Mesenchymal stem cell (in vitro differentiated cells and primary cell): ENCODE measurements at regions not wholly inside any gene's neighbourhood (a gene's known extent, or its start where the extent isn't known, plus 50 kb on each side); places are given as distances from the start of the nearest gene placed in this dataset.

ENCODE experiments used
- DNase-seq: peaks from one replicate; pipeline ENCODE4 v3.0.0-alpha.2; 2013
- H2AFZ ChIP-seq: one replicate; pipeline ENCODE4 v1.6.1; 2013; ENCODE audit warnings: low read depth, mild to moderate bottlenecking, control low read depth, inconsistent platforms, low read length, moderate library complexity
- H2AK5ac ChIP-seq: 2 replicates; pipeline ENCODE4 v1.6.1; 2013; ENCODE audit warnings: low read length, moderate library complexity, mild to moderate bottlenecking, inconsistent platforms; ENCODE audit not compliant: severe bottlenecking
- H2BK120ac ChIP-seq: one replicate; pipeline ENCODE4 v1.6.1; 2013; ENCODE audit warnings: low read depth, mild to moderate bottlenecking, inconsistent platforms, low read length, moderate library complexity
- H2BK12ac ChIP-seq, 2 experiments: one replicate each; pipeline ENCODE4 v1.6.1; 2013; ENCODE audit warnings: inconsistent platforms in 2 of 2, low read length in 2 of 2, mild to moderate bottlenecking in 2 of 2, moderate library complexity in 2 of 2, control low read depth in 1 of 2
- H2BK15ac ChIP-seq: one replicate; pipeline ENCODE4 v1.6.1; 2013; ENCODE audit warnings: mild to moderate bottlenecking, low read depth, inconsistent platforms; ENCODE audit not compliant: poor library complexity, severe bottlenecking
- H2BK5ac ChIP-seq: 2 replicates; pipeline ENCODE4 v1.6.1; 2013; ENCODE audit warnings: low read depth, mild to moderate bottlenecking, low read length, control low read depth, inconsistent platforms; ENCODE audit not compliant: poor library complexity, severe bottlenecking
- H3K14ac ChIP-seq, 2 experiments: one replicate each; pipeline ENCODE4 v1.6.1; 2013; ENCODE audit warnings: inconsistent platforms in 2 of 2, low read length in 2 of 2, control low read depth in 1 of 2, mild to moderate bottlenecking in 1 of 2, moderate library complexity in 1 of 2
- H3K18ac ChIP-seq, 2 experiments: one replicate each; pipeline ENCODE4 v1.6.1; 2013; ENCODE audit warnings: inconsistent platforms in 2 of 2, low read length in 2 of 2, control low read depth in 1 of 2, low read depth in 1 of 2, mild to moderate bottlenecking in 1 of 2
- H3K23ac ChIP-seq, 2 experiments: one replicate each; pipeline ENCODE4 v1.6.1; 2013; ENCODE audit warnings: inconsistent platforms in 2 of 2, low read length in 2 of 2, mild to moderate bottlenecking in 2 of 2, moderate library complexity in 2 of 2, control low read depth in 1 of 2
- H3K27ac ChIP-seq: 2 replicates; pipeline ENCODE4 v1.5.1; 2013; ENCODE audit warnings: mild to moderate bottlenecking, moderate library complexity, low read length, control low read depth, inconsistent platforms; ENCODE audit not compliant: poor library complexity, severe bottlenecking
- H3K27me3 ChIP-seq, 2 experiments: 2 replicates each; pipeline versions ENCODE4 v1.6.1 to v1.7.0; 2013; ENCODE audit warnings: low read length in 2 of 2, mild to moderate bottlenecking in 2 of 2, moderate library complexity in 2 of 2, control low read depth in 1 of 2, inconsistent platforms in 1 of 2; ENCODE audit not compliant: control insufficient read depth in 1 of 2, insufficient read depth in 1 of 2
- H3K36me3 ChIP-seq, 2 experiments: 2 replicates each; pipeline versions ENCODE4 v1.6.1 to v1.7.0; 2013; ENCODE audit warnings: low read length in 2 of 2, control low read depth in 1 of 2, inconsistent platforms in 1 of 2, low read depth in 1 of 2, mild to moderate bottlenecking in 1 of 2; ENCODE audit not compliant: insufficient read depth in 2 of 2, control insufficient read depth in 1 of 2
- H3K4ac ChIP-seq, 2 experiments: one replicate each; pipeline ENCODE4 v1.6.1; 2013; ENCODE audit warnings: inconsistent platforms in 2 of 2, low read length in 2 of 2, mild to moderate bottlenecking in 2 of 2, moderate library complexity in 2 of 2, control low read depth in 1 of 2, low read depth in 1 of 2
- H3K4me1 ChIP-seq: 2 replicates; pipeline ENCODE4 v1.6.1; 2013; ENCODE audit warnings: low read depth, low read length, control low read depth; ENCODE audit not compliant: control insufficient read depth, insufficient read depth
- H3K4me2 ChIP-seq: 2 replicates; pipeline ENCODE4 v1.6.1; 2013; ENCODE audit warnings: low read length, mild to moderate bottlenecking, inconsistent platforms; ENCODE audit not compliant: poor library complexity, severe bottlenecking
- H3K4me3 ChIP-seq, 2 experiments: 2 replicates each; pipeline versions ENCODE4 v1.5.1 to v1.7.0; 2013; ENCODE audit warnings: low read length in 2 of 2, mild to moderate bottlenecking in 2 of 2, control low read depth in 1 of 2, low read depth in 1 of 2; ENCODE audit not compliant: insufficient read depth in 1 of 2
- H3K79me1 ChIP-seq: replicated peaks from 2 replicates; pipeline ENCODE4 v1.6.1; 2013; ENCODE audit warnings: mild to moderate bottlenecking, control low read depth, low read length, inconsistent platforms; ENCODE audit not compliant: poor library complexity, severe bottlenecking
- H3K9ac ChIP-seq: 2 replicates; pipeline ENCODE4 v1.7.0; 2013; ENCODE audit warnings: mild to moderate bottlenecking, low read length, moderate library complexity
- H3K9me3 ChIP-seq: 2 replicates; pipeline ENCODE4 v1.7.0; 2013; ENCODE audit warnings: mild to moderate bottlenecking, low read length; ENCODE audit not compliant: control insufficient read depth
- H4K8ac ChIP-seq: one replicate; pipeline ENCODE4 v1.6.1; 2013; ENCODE audit warnings: inconsistent platforms, mild to moderate bottlenecking, low read length, moderate library complexity
- H4K91ac ChIP-seq: one replicate; pipeline ENCODE4 v1.6.1; 2013; ENCODE audit warnings: mild to moderate bottlenecking, low read length, inconsistent platforms
- WGBS: methylation state at CpG from one replicate; pipeline ENCODE4 v1.1.7; 2013; ENCODE audit warnings: mixed read lengths; 5-methylcytosine and 5-hydroxymethylcytosine counted together

GRCh38 chr1:221431068-221431651 lies 310.7 kb downstream of the DUSP10 start:
- no peaks in the 10 kb centered on the region for H3K36me3 ChIP-seq
- no peak overlapping the region for H3K27ac ChIP-seq
- no peak overlapping the region for H3K4me3 ChIP-seq
- H3K27me3 ChIP-seq: no peaks in the 10 kb centered on the region
- H4K91ac ChIP-seq: peak overlapping the region; percentile 34
- WGBS: 65% methylated on average over 1 of the region's 2 CpGs
- no peaks in the 10 kb centered on the region for H3K79me1 ChIP-seq
- peak; percentile 51 for DNase-seq
- H3K4me1 ChIP-seq: no peaks in the 10 kb centered on the region
- no peak overlapping the region for H2AFZ ChIP-seq
- no peak overlapping the region for H3K18ac ChIP-seq
- H2BK5ac ChIP-seq: no peak overlapping the region
- peak overlapping the region; percentile 64 for H3K9ac ChIP-seq
- no peak overlapping the region for H3K4me2 ChIP-seq
- H3K23ac ChIP-seq: no peak overlapping the region
- no peak overlapping the region for H3K4ac ChIP-seq
- H2BK15ac ChIP-seq: no peak overlapping the region
- no peaks in the 10 kb centered on the region for H3K9me3 ChIP-seq
- no peak overlapping the region for H2AK5ac ChIP-seq
- no peak overlapping the region for H2BK120ac ChIP-seq
- no peak overlapping the region for H2BK12ac ChIP-seq
- H4K8ac ChIP-seq: no peak overlapping the region
- no peak overlapping the region for H3K14ac ChIP-seq

GRCh38 chr1:221431961-221432360 lies 309.9 kb downstream of the DUSP10 start:
- no peak overlapping the region for H3K9ac ChIP-seq
- H4K91ac ChIP-seq: no peak overlapping the region
- no peaks in the 10 kb centered on the region for H3K79me1 ChIP-seq
- no peak overlapping the region for H2BK12ac ChIP-seq
- H3K36me3 ChIP-seq: no peaks in the 10 kb centered on the region
- no peak overlapping the region for H2BK15ac ChIP-seq
- H4K8ac ChIP-seq: no peak overlapping the region
- no peaks in the 10 kb centered on the region for H3K4me1 ChIP-seq
- no peak overlapping the region for H3K27ac ChIP-seq
- no peak overlapping the region for H2BK5ac ChIP-seq
- H3K4ac ChIP-seq: no peak overlapping the region
- no peak overlapping the region for H2AFZ ChIP-seq
- no peak overlapping the region for H3K4me2 ChIP-seq
- DNase-seq: peak; percentile 67
- H3K27me3 ChIP-seq: no peaks in the 10 kb centered on the region
- H2AK5ac ChIP-seq: no peak overlapping the region
- H3K9me3 ChIP-seq: no peaks in the 10 kb centered on the region
- H3K14ac ChIP-seq: no peak overlapping the region
- H3K18ac ChIP-seq: no peak overlapping the region
- no peak overlapping the region for H3K23ac ChIP-seq
- H2BK120ac ChIP-seq: no peak overlapping the region
- H3K4me3 ChIP-seq: no peak overlapping the region

GRCh38 chr1:221435504-221435904 lies 306.4 kb downstream of the DUSP10 start:
- Histone ChIP-seq H2BK15ac (no peak overlapping the region), H3K18ac (no peak overlapping the region), H2AFZ (no peak overlapping the region), H3K9me3 (no peaks in the 10 kb centered on the region), H4K8ac (no peak overlapping the region), H3K4me3 (no peak overlapping the region), H3K9ac (peak overlapping the region; percentile 9), H3K36me3 (no peaks in the 10 kb centered on the region), H2BK5ac (no peak overlapping the region), H2BK120ac (no peak overlapping the region), H3K4me1 (peaks cover 1% of the 10 kb centered on the region), H2BK12ac (peak overlapping the region in 1 of 2 experiments; percentile 34), H2AK5ac (no peak overlapping the region), H3K4me2 (no peak overlapping the region), H4K91ac (no peak overlapping the region), H3K14ac (no peak overlapping the region), H3K27ac (no peak overlapping the region), H3K4ac (no peak overlapping the region), H3K27me3 (no peaks in the 10 kb centered on the region), H3K79me1 (no peaks in the 10 kb centered on the region), H3K23ac (no peak overlapping the region)
- peak; percentile 76 for DNase-seq

GRCh38 chr1:221437171-221437570 lies 304.7 kb downstream of the DUSP10 start:
- Histone ChIP-seq H3K4me3 (no peak overlapping the region), H3K27ac (no peak overlapping the region), H3K27me3 (no peaks in the 10 kb centered on the region), H2AK5ac (no peak overlapping the region), H3K4me1 (peaks cover 1% of the 10 kb centered on the region), H3K4me2 (no peak overlapping the region), H2AFZ (no peak overlapping the region), H3K14ac (no peak overlapping the region), H3K18ac (no peak overlapping the region), H2BK120ac (no peak overlapping the region), H2BK5ac (no peak overlapping the region), H4K91ac (no peak overlapping the region), H3K23ac (no peak overlapping the region), H2BK15ac (no peak overlapping the region), H4K8ac (no peak overlapping the region), H3K9ac (no peak overlapping the region), H2BK12ac (no peak overlapping the region), H3K79me1 (no peaks in the 10 kb centered on the region), H3K4ac (no peak overlapping the region), H3K36me3 (no peaks in the 10 kb centered on the region), H3K9me3 (no peaks in the 10 kb centered on the region)
- peak; percentile 22 for DNase-seq
- 89% methylated on average over 1 of the region's 2 CpGs for WGBS
